HG02623 (cell line): ENCODE measurements at regions not wholly inside any gene's neighbourhood (a gene's known extent, or its start where the extent isn't known, plus 50 kb on each side); places are given as distances from the start of the nearest gene placed in this dataset.
"Not testable (repeated sequence)": the region's sequence is repeated elsewhere in the genome, so short reads cannot be mapped to it uniquely, and the experiment has no call there.

Experiments used
- ATAC-seq: cut with Tn5 transposase; IDR thresholded peaks from one replicate; pipeline ENCODE4 v1.9.1; 2021; ENCODE audit warnings: moderate library complexity; ENCODE audit not compliant: unreplicated experiment

GRCh38 chr10:85433248-85433647, 933.3 kb downstream of the GRID1 start:
- ATAC-seq, result no peak

- ATAC-seq, result no peak
These were observed 921.7 kb downstream of the GRID1 start for GRCh38 chr10:85444868-85445267.

- ATAC-seq, result no peak
These were observed 920.9 kb downstream of the GRID1 start for GRCh38 chr10:85445702-85446101.

GRCh38 chr10:85446827-85447226, 919.8 kb downstream of the GRID1 start:
- ATAC-seq, result no peak

- no peak for ATAC-seq
These were observed 918.9 kb downstream of the GRID1 start for GRCh38 chr10:85447690-85448089.

- no peak for ATAC-seq
These were observed 917.9 kb downstream of the GRID1 start for GRCh38 chr10:85448716-85449115.

- no peak for ATAC-seq
These were observed 912.2 kb downstream of the GRID1 start for GRCh38 chr10:85454386-85454785.

- no peak for ATAC-seq
These were observed 909.4 kb downstream of the GRID1 start for GRCh38 chr10:85457191-85457590.

GRCh38 chr10:85458324-85458723, 908.3 kb downstream of the GRID1 start:
- no peak for ATAC-seq

- no peak for ATAC-seq
These were observed 906.7 kb downstream of the GRID1 start for GRCh38 chr10:85459906-85460305.

GRCh38 chr10:85464336-85464735, 902.3 kb downstream of the GRID1 start:
- ATAC-seq, result no peak

GRCh38 chr10:85477979-85478378, 888.6 kb downstream of the GRID1 start:
- ATAC-seq, result no peak

- no peak for ATAC-seq
These were observed 876.2 kb downstream of the GRID1 start for GRCh38 chr10:85490431-85490830.

- ATAC-seq, result no peak
These were observed 874.9 kb downstream of the GRID1 start for GRCh38 chr10:85491652-85492051.

GRCh38 chr10:85492684-85493083, 873.9 kb downstream of the GRID1 start:
- no peak for ATAC-seq

- ATAC-seq, result no peak
These were observed 872.9 kb downstream of the GRID1 start for GRCh38 chr10:85493703-85494102.

- ATAC-seq, result not testable (repeated sequence)
These were observed 862.0 kb downstream of the GRID1 start for GRCh38 chr10:85504641-85505040.

- ATAC-seq, result no peak
These were observed 858.4 kb downstream of the GRID1 start for GRCh38 chr10:85508159-85508558.

GRCh38 chr10:85510682-85511081, 855.9 kb downstream of the GRID1 start:
- no peak for ATAC-seq

- no peak for ATAC-seq
These were observed 853.2 kb downstream of the GRID1 start for GRCh38 chr10:85513436-85513835.

- no peak for ATAC-seq
These were observed 851.3 kb downstream of the GRID1 start for GRCh38 chr10:85515316-85515715.

- ATAC-seq, result no peak
These were observed 842.5 kb downstream of the GRID1 start for GRCh38 chr10:85524001-85524666.

- no peak for ATAC-seq
These were observed 838.8 kb downstream of the GRID1 start for GRCh38 chr10:85527616-85528317.
